Spleen (tissue), 7 donors: ENCODE measurements at regions not wholly inside any gene's neighbourhood (a gene's known extent, or its start where the extent isn't known, plus 50 kb on each side); places are given as distances from the start of the nearest gene placed in this dataset.

Source experiments
- POLR2A ChIP-seq, 3 donors: fragments of 450-650 bp; IDR thresholded peaks; one replicate each; pipeline ENCODE4 v1.5.1; 2017; ENCODE audit warnings: antibody characterized with exemption in 3 of 3, mild to moderate bottlenecking in 1 of 3
- POLR2AphosphoS5 ChIP-seq, 3 donors: sonication (generic); formaldehyde crosslinking; IDR thresholded peaks; one replicate each; pipeline ENCODE4 v1.5.1; 2017; ENCODE audit warnings: antibody characterized with exemption in 3 of 3
- TF ChIP-seq, protein P1 (sequence below), 11 experiments: fragments of 200-600 bp in 7 of 11; fragments of 450-650 bp in 4 of 11; sonication (generic) in 4 of 11; IDR thresholded peaks in 8 of 11; conservative IDR thresholded peaks in 3 of 11; 1 replicate in 7 of 11; 2 replicates in 4 of 11; pipeline versions ENCODE4 v1.4.0 to v1.8.0; 2016 to 2021; ENCODE audit warnings: antibody characterized with exemption in 11 of 11, inconsistent platforms in 4 of 11, mild to moderate bottlenecking in 1 of 11
- donor health status: DM: no; HTN: no; CAD: no; lungs with moderate emphysema.
- donor health status: DM: no; HTN: no; CAD: no.
- donor health status: DM: no; HTN: no; CAD: no.

- TF ChIP-seq, protein P1, sequence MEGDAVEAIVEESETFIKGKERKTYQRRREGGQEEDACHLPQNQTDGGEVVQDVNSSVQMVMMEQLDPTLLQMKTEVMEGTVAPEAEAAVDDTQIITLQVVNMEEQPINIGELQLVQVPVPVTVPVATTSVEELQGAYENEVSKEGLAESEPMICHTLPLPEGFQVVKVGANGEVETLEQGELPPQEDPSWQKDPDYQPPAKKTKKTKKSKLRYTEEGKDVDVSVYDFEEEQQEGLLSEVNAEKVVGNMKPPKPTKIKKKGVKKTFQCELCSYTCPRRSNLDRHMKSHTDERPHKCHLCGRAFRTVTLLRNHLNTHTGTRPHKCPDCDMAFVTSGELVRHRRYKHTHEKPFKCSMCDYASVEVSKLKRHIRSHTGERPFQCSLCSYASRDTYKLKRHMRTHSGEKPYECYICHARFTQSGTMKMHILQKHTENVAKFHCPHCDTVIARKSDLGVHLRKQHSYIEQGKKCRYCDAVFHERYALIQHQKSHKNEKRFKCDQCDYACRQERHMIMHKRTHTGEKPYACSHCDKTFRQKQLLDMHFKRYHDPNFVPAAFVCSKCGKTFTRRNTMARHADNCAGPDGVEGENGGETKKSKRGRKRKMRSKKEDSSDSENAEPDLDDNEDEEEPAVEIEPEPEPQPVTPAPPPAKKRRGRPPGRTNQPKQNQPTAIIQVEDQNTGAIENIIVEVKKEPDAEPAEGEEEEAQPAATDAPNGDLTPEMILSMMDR (IDR thresholded peaks at IDR 0.05 in 8 of 11, conservative IDR thresholded peaks at IDR 0.05 in 3 of 11), result no peak
- TF ChIP-seq POLR2A (IDR thresholded peaks at IDR 0.05) (no peak), POLR2AphosphoS5 (IDR thresholded peaks at IDR 0.05) (no peak)
Measured at GRCh38 chr6:93017626-93018025, 401.7 kb downstream of the EPHA7 start.
